Stomach (tissue), 8 donors: ENCODE measurements at regions not wholly inside any gene's neighbourhood (a gene's known extent, or its start where the extent isn't known, plus 50 kb on each side); places are given as distances from the start of the nearest gene placed in this dataset.

Experiments
- DNase-seq, 2 donors: peaks; one replicate each; pipeline versions ENCODE4 v3.0.0 to v3.0.0-alpha.2; 2013 to 2019
- H3K27ac ChIP-seq, 5 donors: fragments of 200-600 bp in 4 of 5; sonication (generic) in 4 of 5; one replicate each; pipeline ENCODE4 v1.5.1; 2013 to 2019; ENCODE audit warnings: mild to moderate bottlenecking in 1 of 5, moderate library complexity in 1 of 5
- H3K27me3 ChIP-seq, 3 donors: fragments of 200-600 bp; sonication (generic); one replicate each; pipeline ENCODE4 v1.5.1; 2017 to 2019; ENCODE audit warnings: mixed run types in 1 of 3
- H3K36me3 ChIP-seq, 4 donors: fragments of 200-600 bp; sonication (generic); 1 replicate in 3 of 4; 2 replicates in 1 of 4; pipeline ENCODE4 v1.5.1; 2016 to 2019
- H3K4me1 ChIP-seq, 4 donors: fragments of 200-600 bp; sonication (generic); one replicate each; pipeline ENCODE4 v1.5.1; 2016 to 2019
- H3K4me3 ChIP-seq, 4 donors: fragments of 200-600 bp; sonication (generic) in 3 of 4; one replicate each; pipeline ENCODE4 v1.5.1; 2016 to 2019; ENCODE audit warnings: mild to moderate bottlenecking in 1 of 4
- H3K9me3 ChIP-seq, 4 donors: fragments of 200-600 bp; sonication (generic); one replicate each; pipeline ENCODE4 v1.5.1; 2016 to 2019
- CTCF ChIP-seq, 7 experiments: fragments of 450-650 bp in 4 of 7; fragments of 200-600 bp in 3 of 7; sonication (generic) in 3 of 7; IDR thresholded peaks; one replicate each; pipeline ENCODE4 v1.5.1; 2016 to 2019; ENCODE audit warnings: antibody characterized with exemption in 7 of 7, control low read depth in 2 of 7, mild to moderate bottlenecking in 1 of 7
- EP300 ChIP-seq: sonication (generic); formaldehyde crosslinking; IDR thresholded peaks from one replicate; pipeline ENCODE4 v1.6.1; 2017; ENCODE audit warnings: antibody characterized with exemption
- POLR2A ChIP-seq, 4 donors: fragments of 450-650 bp; IDR thresholded peaks; one replicate each; pipeline ENCODE4 v1.6.1; 2016; ENCODE audit warnings: antibody characterized with exemption in 4 of 4, control low read depth in 2 of 4, mild to moderate bottlenecking in 1 of 4, moderate library complexity in 1 of 4
- POLR2AphosphoS5 ChIP-seq, 3 donors: sonication (generic); formaldehyde crosslinking; IDR thresholded peaks; one replicate each; pipeline ENCODE4 v1.6.1; 2016; ENCODE audit warnings: antibody characterized with exemption in 3 of 3
- WGBS, 5 donors: extraction: QIAGEN DNeasy Blood & Tissue Kit in 3 of 5; methylation state at CpG; one replicate each; pipeline versions ENCODE4 v1.1.5 to v1.1.7; 2013 to 2018; 5-methylcytosine and 5-hydroxymethylcytosine counted together
- intact Hi-C: fragments of 100-400 bp; cut with DNase I; formaldehyde crosslinking; loops from one replicate; pipeline ENCODE4 v1.15.1; 2023; ENCODE audit warnings: low total_unique reads
- donor health status: healthy with polysubstance abuse.
- donor health status: Bipolar disorder and iron deficiency.
- donor health status: healthy.

GRCh38 chr15:94791008-94791407 is 559.6 kb downstream of the MCTP2 start:
- no peaks in the 10 kb centered on the region for H3K27me3 ChIP-seq
- H3K36me3 ChIP-seq: no peaks in the 10 kb centered on the region
- H3K9me3 ChIP-seq: no peaks in the 10 kb centered on the region
- intact Hi-C loops: no loop called here
- H3K27ac ChIP-seq: no peak overlapping the region
- TF ChIP-seq CTCF (IDR thresholded peaks at IDR 0.05): no peak
- no peak for TF ChIP-seq POLR2AphosphoS5 (IDR thresholded peaks at IDR 0.05)
- WGBS, 5 donors: 66 to 73% (median 70%) methylated on average over 2 of the region's 2 CpGs
- DNase-seq: no peak
- H3K4me1 ChIP-seq: peaks cover 0 to 20% (median 12%) of the 10 kb centered on the region in 4 donors
- H3K4me3 ChIP-seq: no peak overlapping the region

- Histone ChIP-seq H3K9me3 (no peaks in the 10 kb centered on the region), H3K27me3 (no peaks in the 10 kb centered on the region), H3K4me3 (no peak overlapping the region), H3K4me1 (peaks cover 0 to 20% (median 12%) of the 10 kb centered on the region in 4 donors), H3K36me3 (no peaks in the 10 kb centered on the region), H3K27ac (no peak overlapping the region)
- no peak for DNase-seq
- intact Hi-C loops: no loop called here
- TF ChIP-seq CTCF (IDR thresholded peaks at IDR 0.05) (no peak), POLR2AphosphoS5 (IDR thresholded peaks at IDR 0.05) (no peak), EP300 (no peak), POLR2A (IDR thresholded peaks at IDR 0.05) (no peak)
- 66 to 91% (median 77%) methylated on average over 2 of the region's 2 CpGs for WGBS, 5 donors
These were observed 560.1 kb downstream of the MCTP2 start for GRCh38 chr15:94791510-94791909.

- no peak for DNase-seq
- no peak for TF ChIP-seq POLR2AphosphoS5 (IDR thresholded peaks at IDR 0.05)
- TF ChIP-seq CTCF (IDR thresholded peaks at IDR 0.05): no peak
- no peak for TF ChIP-seq POLR2A (IDR thresholded peaks at IDR 0.05)
- TF ChIP-seq EP300: no peak
- H3K4me3 ChIP-seq: no peak overlapping the region
- H3K4me1 ChIP-seq: peaks cover 0 to 20% (median 12%) of the 10 kb centered on the region in 4 donors
- no peaks in the 10 kb centered on the region for H3K27me3 ChIP-seq
- H3K36me3 ChIP-seq: no peaks in the 10 kb centered on the region
- WGBS, 5 donors: 45 to 74% (median 55%) methylated on average over 2 of the region's 2 CpGs
- peak overlapping the region in 1 of 5 donors; percentile 52 for H3K27ac ChIP-seq
- H3K9me3 ChIP-seq: peaks cover 0 to 1% (median 0%) of the 10 kb centered on the region in 4 donors
- intact Hi-C loops: no loop called here
These were observed 560.8 kb downstream of the MCTP2 start for GRCh38 chr15:94792196-94792595.

GRCh38 chr15:94793207-94793606 is 561.8 kb downstream of the MCTP2 start:
- H3K36me3 ChIP-seq: no peaks in the 10 kb centered on the region
- DNase-seq: no peak
- no peak overlapping the region for H3K27ac ChIP-seq
- WGBS, 5 donors: 74 to 86% (median 81%) methylated on average over 3 of the region's 3 CpGs
- peaks cover 0 to 9% (median 3%) of the 10 kb centered on the region in 4 donors for H3K9me3 ChIP-seq
- no peaks in the 10 kb centered on the region for H3K27me3 ChIP-seq
- TF ChIP-seq POLR2AphosphoS5 (IDR thresholded peaks at IDR 0.05): no peak
- no peak for TF ChIP-seq EP300
- TF ChIP-seq CTCF (IDR thresholded peaks at IDR 0.05): no peak
- H3K4me1 ChIP-seq: peaks cover 0 to 20% (median 12%) of the 10 kb centered on the region in 4 donors
- intact Hi-C loops: no loop called here
- H3K4me3 ChIP-seq: no peak overlapping the region
